GM23338 (cell line): ENCODE measurements at regions not wholly inside any gene's neighbourhood (a gene's known extent, or its start where the extent isn't known, plus 50 kb on each side); places are given as distances from the start of the nearest gene placed in this dataset.

Source experiments
- CREB1 ChIP-seq: fragments of 250-450 bp; sonication (Bioruptor Pico); IDR thresholded peaks from 2 replicates; pipeline ENCODE4 v1.5.0; 2020; ENCODE audit warnings: low read depth, mild to moderate bottlenecking, moderate library complexity
- EZH2 ChIP-seq: fragments of 200-600 bp; sonication (generic); IDR thresholded peaks from one replicate; pipeline ENCODE4 v1.8.0; 2017; ENCODE audit warnings: antibody characterized with exemption, mild to moderate bottlenecking, low read depth; ENCODE audit not compliant: unreplicated experiment
- TF ChIP-seq, protein P1 (sequence below), 2 experiments: fragments of 200-600 bp in 1 of 2; sonication (generic) in 1 of 2; conservative IDR thresholded peaks; 2 replicates each; pipeline versions ENCODE4 v1.5.1 to v1.6.1; 2016 to 2017; ENCODE audit warnings: antibody characterized with exemption in 2 of 2, low read depth in 2 of 2, mild to moderate bottlenecking in 2 of 2, moderate library complexity in 1 of 2

DNA sequence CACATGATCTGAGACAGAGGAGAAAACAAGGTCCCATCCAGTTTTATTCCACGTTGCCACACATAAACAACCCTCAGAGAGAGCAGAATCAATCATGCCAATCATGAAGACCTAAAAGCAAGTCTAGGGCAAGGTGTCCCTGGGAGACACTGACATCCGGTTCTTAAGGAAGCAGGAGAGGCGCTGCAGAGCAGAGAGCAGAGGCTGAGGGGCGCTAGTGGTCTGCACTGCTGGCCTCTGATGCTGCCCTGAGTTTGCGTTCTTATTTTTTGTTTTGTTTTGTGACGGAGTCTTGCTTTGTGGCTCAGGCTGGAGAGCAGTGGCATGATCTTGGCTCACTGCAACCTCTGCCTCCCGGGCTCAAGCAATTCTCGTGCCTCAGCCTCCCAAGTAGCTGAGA, 83.3 kb downstream of the SMIM21 start:
- TF ChIP-seq, protein P1, sequence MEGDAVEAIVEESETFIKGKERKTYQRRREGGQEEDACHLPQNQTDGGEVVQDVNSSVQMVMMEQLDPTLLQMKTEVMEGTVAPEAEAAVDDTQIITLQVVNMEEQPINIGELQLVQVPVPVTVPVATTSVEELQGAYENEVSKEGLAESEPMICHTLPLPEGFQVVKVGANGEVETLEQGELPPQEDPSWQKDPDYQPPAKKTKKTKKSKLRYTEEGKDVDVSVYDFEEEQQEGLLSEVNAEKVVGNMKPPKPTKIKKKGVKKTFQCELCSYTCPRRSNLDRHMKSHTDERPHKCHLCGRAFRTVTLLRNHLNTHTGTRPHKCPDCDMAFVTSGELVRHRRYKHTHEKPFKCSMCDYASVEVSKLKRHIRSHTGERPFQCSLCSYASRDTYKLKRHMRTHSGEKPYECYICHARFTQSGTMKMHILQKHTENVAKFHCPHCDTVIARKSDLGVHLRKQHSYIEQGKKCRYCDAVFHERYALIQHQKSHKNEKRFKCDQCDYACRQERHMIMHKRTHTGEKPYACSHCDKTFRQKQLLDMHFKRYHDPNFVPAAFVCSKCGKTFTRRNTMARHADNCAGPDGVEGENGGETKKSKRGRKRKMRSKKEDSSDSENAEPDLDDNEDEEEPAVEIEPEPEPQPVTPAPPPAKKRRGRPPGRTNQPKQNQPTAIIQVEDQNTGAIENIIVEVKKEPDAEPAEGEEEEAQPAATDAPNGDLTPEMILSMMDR (conservative IDR thresholded peaks at IDR 0.05; ENCODE audit: low read depth in 2 of 2): peak; percentile 43 to 70
- TF ChIP-seq EZH2 (no peak), CREB1 (CRISPR knock-in tag) (no peak)
